GM19397 (cell line): ENCODE measurements at regions not wholly inside any gene's neighbourhood (a gene's known extent, or its start where the extent isn't known, plus 50 kb on each side); places are given as distances from the start of the nearest gene placed in this dataset.

ENCODE experiments used
- ATAC-seq: cut with Tn5 transposase; IDR thresholded peaks from one replicate; pipeline ENCODE4 v1.9.1; 2021; ENCODE audit warnings: mild to moderate bottlenecking, moderate library complexity; ENCODE audit not compliant: unreplicated experiment

DNA sequence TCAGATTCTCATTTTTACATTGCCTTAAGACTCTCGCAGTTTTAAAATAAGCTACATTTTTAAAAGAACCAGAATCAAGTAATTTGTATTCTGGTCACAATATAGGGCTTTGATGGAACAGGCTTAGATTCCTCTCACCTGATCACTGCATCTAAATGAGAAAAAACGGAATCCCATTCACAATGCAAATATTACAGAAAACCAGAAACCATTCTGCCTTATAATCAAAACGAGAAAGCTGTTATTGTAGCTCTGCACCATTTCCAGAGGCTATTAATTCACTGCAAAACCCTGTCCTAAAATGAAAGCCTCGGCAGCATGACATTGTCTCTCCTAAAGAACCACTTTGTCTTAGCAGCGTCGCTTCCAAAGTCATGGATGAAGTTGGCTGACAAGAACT lies 116.1 kb upstream of the ZNF366 start:
- no peak for ATAC-seq

DNA sequence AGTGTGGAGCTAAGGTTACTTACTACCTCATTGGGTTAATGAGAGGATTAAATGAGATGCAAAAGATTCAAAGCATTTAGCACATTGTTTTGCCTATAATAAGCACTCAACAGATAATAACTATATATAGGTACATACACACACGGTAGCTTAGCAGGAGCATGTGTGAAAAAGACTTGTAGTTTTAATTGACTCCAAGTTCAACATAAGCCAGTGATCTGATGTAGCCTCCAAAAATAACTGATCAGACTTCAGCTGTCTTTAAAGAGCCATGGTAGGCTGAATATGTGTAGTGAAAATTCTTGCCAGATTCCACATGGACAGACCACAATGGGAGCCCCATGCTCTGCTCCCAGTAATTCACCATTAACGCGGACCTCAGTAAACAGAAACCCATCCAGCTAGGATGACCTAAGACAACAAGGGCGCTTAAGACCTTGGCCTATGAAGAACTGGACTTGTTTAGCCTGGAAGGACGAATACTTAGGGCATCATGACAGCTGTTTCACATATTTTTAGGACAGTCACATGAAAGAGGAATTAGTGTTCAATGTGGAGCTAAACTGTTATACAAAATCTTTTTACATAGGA lies 115.1 kb upstream of the ZNF366 start:
- ATAC-seq, result no peak

DNA sequence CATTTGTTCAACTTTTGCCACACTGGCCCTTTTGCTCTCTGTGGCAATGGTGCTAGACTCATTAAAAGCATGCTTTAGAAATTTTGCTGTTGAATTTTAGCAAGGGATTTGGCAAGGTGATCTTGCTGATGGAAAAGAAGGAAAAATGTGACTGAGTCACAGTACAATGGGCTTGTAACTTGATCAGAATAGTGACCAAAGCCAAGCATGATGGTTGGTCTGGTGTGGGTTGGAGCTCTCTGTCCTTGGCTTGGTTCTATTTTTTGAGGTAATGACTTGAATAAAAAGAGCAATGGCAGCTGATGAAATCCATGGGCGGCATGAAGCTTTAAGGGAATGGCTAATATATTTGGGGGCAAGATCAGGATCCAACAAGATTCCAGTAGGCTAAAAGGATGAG lies 114.4 kb upstream of the ZNF366 start:
- no peak for ATAC-seq

DNA sequence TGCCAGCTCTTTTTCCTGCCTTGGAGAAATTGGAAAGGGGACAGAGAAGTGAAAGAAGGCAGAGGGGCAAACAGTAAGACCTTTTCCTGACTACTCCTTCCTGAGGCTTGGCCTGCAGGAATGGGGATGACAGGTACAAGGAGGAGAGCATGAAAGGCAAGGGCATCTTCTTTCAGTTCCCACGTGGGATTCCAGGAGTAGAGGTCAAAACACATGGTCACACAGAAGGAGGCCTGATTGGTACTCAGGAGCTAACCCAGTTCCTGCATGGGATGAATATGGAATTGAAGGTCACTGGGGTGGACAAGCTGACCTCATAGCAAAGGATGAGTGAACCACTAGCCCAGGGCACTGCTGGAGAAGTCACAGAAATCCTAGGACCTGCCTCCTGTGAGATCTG lies 112.5 kb upstream of the ZNF366 start:
- ATAC-seq, result no peak

DNA sequence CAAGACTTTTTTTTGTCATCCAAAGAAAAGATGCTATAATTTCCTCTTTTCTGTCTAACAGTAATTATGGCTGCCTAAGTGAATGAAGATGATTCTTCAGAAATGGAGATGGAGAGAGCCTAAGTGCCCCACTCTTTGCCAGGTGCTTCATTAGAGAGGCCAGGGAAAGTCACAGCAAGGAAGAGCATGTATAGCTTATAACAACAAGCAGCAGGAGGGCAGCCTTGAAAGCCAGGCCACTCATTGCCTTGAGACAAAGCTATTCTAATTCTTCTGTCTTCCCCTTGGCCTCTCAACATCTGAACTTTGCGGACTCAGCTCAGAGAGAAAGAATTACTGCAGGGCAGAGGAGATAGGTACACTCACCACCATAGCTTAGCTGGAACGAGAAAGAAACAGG lies 112.0 kb upstream of the ZNF366 start:
- ATAC-seq, result no peak

DNA sequence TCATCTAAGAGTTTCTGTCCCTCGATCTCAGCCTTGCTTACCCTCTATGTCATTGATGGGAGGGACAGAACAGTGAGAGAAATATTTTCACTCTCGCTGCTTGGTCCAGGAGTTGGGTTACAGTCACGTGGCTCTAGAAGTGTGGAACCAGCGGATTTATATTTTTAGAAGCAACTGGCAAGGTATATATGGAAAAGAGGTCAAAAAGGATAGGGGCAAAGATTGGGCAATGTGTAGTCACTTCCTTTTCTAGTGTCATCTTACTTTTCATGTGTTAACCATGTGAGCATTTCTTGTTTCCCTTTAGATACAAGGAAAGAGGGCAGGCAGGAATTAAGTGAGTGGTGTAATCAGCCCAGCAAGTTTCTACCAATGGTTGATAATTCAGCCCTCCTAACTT lies 111.5 kb upstream of the ZNF366 start:
- no peak for ATAC-seq

DNA sequence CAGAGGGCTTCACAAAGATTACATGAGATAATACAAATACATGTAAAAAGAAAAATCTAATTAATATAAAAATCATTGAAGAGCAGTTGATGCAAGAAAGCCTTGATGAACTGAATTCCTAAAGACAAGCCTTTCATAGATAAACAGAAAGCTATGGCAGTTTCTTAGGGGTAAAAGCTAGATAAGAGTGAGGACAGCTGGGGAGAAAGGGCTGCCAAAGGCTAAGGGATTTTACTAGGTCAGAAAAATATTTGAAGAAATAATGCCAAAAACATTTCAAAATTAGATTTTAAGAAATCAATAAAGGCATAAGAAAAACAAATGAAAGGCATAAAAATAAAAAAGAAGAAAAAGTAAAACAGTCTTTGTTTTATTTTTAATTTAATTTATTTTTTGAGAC lies 107.9 kb upstream of the ZNF366 start:
- no peak for ATAC-seq

DNA sequence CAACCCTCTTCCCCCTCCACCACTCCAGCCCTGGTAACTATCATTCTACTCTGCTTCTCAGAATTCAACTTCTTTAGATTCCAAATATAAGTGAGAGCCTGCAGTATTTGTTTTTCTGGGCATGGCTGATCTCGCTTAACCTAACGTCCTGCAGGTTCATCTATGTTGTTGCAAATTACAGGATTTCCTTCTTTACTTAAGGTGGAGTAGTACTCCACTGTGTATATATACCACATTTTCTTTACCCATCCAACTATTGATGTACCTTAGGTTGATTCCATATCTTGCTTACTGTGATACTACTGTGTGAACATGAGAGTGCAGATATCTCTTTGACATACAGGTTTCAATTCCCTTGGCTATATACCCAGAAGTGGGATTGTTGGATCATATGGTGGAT lies 106.3 kb upstream of the ZNF366 start:
- no peak for ATAC-seq

DNA sequence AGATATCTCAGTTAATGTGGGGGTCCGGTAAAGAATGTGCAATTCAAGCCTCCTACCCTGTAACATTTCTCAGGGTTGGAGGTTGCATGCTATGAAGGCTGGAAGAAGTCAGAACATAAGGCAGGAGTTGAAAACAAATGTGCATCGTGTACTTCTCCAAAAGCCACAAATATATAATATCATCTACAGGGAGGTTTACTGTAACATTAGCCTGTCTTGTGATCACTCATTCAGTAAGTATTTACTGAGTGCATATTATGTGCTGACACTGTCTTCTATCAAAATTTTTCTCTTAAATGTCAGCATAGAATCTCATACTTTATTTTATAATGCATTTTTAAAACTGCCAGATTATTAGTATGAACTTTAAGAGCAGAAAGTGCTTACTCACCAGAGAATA lies 105.6 kb upstream of the ZNF366 start:
- ATAC-seq, result no peak

DNA sequence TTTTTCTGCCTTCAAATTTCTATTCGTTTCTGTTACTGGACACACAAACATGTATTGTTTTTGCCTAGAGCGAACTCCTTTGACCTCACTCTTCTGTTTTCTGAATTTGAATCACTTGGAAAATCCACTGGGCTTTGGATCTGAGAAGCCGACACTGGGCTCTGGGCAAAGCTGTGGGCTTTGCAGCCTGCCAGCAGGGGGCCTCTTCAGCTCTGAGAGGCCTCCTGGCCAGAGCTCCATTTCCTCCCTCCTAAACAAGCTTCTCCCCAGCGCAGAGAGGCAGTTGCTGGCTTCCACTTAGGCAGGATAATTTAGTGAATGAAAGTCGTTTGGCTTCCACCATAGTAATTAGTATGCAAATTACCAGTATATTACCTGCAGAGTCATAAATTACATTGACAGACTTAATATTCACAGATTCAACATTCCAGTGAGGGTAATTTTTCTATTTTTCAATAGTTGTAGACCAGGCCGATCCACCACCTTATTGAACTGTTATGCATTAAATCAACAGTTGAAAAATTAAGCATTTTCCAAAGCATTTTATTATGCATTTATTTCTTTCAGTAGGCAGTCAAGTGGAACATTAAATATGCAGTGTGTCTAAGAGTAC lies 104.0 kb upstream of the ZNF366 start:
- ATAC-seq, result peak; percentile 83

DNA sequence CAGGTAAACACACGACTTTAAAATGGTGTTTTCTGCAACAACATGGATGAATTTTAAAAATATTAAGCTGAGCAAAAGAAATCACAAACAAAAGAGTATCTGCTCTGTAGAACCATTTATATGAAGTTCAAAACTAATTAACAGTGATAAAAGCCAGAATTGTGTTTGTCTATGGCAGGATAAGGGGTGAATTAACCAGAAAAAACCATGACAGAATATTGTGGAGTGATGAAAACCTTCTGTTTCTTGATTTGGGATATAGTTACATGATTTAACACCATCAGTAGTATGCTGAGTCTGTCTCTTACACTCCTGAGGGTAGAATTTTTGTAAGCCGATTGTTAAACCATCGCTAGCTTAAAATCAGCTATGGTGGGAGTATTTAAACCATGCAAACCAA lies 101.7 kb upstream of the ZNF366 start:
- ATAC-seq, result no peak

DNA sequence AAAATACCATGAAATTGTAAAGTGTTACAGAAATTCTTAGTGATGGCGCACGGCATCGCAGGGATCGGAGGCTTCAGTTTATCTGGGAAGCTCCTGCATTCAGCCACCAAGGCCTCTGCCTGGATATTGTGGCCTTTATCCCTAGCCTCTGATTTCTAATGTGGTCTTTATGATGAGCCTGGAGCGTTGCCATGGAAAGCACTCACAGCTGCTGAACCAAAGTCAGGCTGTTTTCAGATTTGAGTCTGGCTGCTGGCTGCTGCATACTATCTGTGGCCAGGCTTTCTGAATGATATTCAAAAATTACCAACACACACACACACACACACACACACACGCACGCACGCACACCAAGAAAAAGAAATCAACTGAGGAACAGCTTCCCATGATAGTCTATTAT lies 101.1 kb upstream of the ZNF366 start:
- no peak for ATAC-seq

DNA sequence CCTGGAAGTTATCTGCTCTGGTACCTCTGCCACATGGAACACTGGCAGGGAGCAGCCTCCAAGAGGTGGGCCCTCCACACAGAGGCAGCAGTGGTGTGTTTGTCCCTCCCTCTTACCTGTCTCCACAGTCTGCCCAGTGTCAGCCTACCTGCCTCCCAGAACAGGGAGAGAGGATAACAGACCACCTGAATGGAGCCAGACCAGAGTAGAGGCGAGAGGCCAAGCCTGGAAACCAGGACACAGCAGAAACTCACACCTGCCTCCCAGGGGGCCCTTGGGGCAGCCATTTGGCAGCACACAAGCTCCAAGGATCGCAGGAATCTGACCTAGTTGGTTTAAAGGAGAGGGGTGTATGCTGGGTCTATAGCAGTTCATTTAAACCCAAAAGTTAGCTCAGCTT lies 100.2 kb upstream of the ZNF366 start:
- ATAC-seq, result no peak

DNA sequence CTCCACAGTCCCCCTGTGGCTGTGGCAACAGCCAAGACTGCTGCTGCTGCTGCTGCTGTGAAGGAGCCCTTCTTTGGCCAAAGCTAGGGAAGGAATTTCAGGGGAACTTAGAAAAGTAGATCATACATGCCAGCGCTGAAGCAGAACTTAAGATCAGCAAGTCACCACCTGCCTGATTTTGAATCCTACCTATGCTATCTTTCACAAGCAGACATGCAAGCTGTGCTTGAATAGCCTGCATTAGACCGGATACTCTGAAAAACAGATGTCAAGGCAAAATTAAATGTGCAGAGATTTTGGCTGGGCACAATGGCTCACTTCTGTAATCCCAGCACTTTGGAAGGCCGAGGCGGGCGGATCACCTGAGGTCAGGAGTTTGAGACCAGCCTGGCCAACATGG lies 99.3 kb upstream of the ZNF366 start:
- no peak for ATAC-seq

DNA sequence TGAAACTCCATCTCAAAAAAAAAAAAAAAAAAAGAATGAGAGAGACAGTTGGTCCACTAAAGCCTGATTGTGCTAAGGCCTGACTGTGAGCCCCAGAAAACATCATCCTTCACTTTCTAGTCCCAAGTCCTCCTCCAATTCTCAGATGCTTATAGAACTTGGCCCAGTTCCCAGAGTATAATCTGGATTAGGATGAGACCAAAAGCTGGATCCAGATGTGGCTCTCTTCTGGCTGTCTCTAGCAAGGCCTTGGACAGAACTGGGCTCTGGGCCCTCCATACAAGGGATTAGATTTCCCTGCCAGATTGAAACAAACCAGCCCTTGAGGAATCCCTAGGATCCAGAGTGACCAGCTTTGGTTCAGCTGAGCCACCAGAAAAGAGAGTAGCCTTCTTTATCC lies 98.4 kb upstream of the ZNF366 start:
- no peak for ATAC-seq

DNA sequence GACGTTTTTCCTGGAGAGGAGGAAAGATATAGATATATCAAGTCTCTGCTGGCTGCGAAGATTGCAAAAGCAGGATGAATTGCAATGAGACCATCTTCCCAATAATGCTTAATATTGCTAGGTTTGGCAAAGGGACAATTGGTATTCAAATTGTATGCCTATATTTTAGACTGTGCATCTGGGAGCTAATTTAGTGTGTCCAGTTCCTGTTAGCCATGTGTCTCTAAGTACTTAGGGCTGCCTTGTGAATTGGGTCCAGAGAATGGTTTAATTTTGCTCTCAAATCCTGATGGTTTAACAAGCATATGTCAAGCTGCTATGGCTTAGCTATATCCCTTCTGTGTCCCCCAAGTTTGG lies 97.6 kb upstream of the ZNF366 start:
- ATAC-seq, result no peak

DNA sequence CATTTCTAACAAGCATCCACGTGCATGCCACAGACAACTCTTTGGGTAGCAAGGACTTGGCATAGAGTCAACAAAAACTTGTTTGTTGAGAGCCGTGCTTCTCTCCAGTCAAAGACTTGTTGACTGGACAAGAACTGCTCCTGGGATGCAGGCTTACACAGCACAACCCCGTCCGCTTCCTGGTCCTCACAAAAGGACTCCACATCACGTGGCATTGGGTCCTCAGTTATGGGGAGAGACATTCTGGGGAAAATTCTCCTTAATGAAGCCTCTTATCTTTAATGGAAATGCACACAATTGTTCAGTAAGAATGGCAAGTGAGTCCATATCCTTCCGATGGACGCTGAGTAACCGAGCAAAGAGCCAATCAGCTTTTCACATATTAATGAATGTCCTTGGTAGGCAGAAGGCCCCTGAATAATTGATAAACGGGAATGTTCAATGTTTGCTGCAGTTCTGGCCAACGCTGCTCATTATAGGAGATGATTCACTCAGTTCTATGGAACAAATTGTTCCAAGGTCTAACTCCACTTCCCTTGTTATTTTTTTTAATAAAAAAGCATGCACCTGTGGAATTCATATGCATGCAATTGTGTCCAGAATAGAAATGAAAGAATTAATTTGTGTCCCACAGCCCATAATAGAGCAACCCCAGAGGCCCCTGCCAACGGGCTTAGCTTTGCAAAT lies 97.0 kb upstream of the ZNF366 start:
- no peak for ATAC-seq

DNA sequence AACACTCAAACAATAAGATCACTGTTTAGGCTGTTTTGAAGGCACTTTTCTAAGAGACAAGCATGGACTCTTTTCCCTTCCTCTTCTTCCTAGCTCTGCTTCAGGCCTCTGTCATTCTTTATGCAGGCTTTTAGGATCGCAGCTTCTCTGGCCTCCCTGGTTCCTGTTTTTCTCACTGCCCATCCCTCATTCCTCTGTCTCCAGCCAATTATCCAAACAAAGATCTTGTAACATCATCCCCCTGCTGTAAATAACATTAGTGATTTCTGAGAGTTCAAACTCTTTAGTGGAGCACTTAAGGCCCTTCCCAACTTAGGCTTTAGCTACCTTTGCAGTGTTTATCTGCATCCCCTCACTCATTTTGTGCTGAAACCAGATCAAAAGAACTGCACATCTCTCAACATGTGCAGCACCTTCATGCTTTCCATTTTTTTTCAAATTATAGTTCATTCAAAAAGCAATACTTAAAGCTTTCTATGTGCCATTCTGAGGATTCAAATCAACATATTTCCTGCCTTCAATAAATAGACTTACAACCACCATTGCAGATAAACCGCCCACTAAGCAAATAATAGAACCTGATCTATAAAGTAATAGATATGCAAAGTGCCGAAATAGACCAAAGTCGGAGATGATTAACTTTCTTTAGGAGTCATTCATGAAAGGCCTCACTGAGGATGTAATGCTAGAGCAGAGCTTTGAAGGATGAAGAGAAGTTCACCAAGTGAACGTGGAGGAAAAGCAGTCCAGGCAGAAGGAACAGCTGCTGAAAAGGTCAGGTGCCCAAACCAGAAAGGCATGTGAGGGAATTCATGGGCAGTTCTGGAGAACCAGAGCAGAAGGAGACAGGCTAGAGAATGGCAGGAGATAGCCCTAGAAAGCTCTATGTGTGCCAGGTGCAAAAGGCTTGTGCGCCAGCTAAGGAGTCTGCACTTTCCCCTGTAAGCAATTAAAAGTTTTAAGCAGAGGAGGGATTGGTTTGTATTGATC lies 95.8 kb upstream of the ZNF366 start:
- ATAC-seq, result no peak

DNA sequence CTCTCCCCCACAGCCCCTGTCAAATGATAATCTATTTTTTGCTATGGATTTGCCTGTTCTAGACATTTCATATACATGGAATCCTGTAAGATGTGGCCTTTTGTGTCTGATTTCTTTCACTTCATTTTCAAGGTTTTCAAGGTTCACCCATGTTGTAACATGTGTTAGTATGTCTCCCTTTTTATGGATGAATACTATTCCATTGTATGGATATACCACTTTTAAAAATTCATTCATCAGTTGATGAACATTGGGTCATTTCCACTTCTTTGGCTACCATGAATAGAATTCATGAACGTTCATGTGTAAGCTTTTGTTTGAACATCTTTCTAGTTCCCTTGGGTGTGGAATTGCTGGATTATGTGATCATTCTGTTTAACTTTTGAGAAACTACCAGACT lies 94.7 kb upstream of the ZNF366 start:
- no peak for ATAC-seq

DNA sequence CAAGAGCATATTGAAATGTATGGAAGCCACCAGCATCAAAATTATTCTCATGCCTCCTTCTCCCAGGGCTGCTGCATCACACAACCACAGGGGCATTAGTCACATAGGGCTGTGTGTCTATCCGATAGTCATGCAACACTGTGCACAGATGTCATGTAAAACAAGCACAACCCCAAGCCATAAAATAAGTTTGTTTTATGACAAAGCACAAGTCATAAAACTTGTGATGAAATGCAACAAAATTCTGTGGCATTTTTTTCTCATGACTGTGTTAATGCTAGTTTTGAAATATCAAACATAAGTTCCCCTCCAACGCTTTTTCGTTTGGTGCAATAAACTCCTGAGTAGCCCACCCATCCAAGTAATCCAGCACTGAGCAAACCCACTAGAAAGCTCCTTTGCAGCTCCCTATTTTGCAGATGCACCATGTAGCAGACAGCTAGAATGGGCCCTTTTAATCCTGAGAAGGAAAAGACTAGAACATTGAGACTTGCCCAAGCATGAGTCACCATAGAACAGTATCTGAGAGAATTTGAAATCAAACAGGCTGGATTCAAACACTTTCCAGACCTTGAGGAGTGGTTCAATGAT lies 93.3 kb upstream of the ZNF366 start:
- no peak for ATAC-seq
